NCI-H1092 treated with DMSO at 0.1 percent for 48 hours (cell line): ENCODE measurements at regions not wholly inside any gene's neighbourhood (a gene's known extent, or its start where the extent isn't known, plus 50 kb on each side); places are given as distances from the start of the nearest gene placed in this dataset.
"Not testable (repeated sequence)": the region's sequence is repeated elsewhere in the genome, so short reads cannot be mapped to it uniquely, and the experiment has no call there.

Source experiments
- DNase-seq: peaks from one replicate; lab custom pipeline; 2025; lab: John Stamatoyannopoulos, UW

GRCh38 chr5:119896826-119897536 lies 267.6 kb downstream of the FAM170A start:
- no peak for DNase-seq

DNA sequence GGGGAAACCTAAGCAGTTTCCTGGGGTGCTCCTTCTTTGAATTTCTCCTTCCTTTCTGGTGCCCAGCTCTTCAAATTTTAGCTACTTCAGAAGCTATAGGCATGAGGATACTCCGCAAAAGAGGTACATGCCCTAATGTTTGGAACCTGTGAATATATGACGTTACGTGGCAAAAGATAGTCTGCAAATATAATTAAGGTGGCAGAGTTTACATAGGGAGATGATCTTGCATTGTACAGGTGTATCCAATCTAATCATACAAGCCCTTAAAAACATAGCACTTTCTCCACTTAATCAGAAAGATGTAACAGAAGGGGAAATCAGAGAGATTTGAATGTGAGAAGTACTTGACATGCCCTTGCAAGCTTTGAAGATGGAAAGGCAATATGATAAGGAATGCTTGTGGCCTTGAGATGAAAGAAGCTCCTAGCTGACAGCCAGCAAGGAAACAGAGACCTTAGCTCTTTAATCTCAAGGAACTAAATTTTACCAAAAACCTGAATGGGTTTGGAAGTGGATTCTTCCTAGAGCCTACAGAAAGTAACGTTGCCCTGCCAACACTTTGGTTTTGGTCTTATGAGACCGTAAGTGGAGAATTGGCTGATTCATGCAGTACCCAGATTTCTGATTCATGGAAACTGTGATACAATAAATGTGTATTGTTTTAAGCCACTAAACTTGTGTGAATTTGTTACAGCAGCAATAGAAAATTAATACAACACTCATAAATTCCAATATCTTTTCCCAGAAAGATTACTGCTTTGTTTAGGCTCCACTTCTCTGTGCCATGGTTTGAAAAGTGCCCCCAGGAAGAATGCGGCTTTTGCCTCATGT lies 268.4 kb downstream of the FAM170A start:
- no peak for DNase-seq

GRCh38 chr5:119899981-119900380 lies 270.6 kb downstream of the FAM170A start:
- no peak for DNase-seq

- DNase-seq: no peak
Measured at GRCh38 chr5:119902593-119902992, 273.2 kb downstream of the FAM170A start.

GRCh38 chr5:119913425-119913824 lies 284.1 kb downstream of the FAM170A start:
- DNase-seq: no peak

- no peak for DNase-seq
Measured at GRCh38 chr5:119919279-119919678, 289.9 kb downstream of the FAM170A start.

DNA sequence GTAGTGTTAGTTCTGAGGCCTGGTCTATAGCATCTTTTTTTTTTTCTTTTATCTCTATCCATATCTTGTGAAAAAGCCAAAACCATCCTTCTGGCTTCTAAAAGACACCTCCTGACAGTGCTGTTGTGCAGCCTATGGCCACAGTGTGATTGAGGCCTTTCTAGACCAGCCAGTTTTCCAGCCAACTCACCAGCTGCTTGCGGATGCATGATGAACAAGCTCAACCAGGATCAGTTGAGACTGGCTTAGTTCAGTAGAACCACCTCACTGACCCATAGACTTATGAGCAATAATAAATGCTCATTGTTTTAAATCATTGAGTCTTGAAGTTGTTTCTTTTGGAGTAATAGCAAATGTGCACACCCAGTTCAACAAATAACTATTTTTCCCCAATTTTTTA lies 296.9 kb downstream of the FAM170A start:
- DNase-seq: no peak

GRCh38 chr5:119928974-119929373 lies 299.6 kb downstream of the FAM170A start:
- DNase-seq: no peak

DNA sequence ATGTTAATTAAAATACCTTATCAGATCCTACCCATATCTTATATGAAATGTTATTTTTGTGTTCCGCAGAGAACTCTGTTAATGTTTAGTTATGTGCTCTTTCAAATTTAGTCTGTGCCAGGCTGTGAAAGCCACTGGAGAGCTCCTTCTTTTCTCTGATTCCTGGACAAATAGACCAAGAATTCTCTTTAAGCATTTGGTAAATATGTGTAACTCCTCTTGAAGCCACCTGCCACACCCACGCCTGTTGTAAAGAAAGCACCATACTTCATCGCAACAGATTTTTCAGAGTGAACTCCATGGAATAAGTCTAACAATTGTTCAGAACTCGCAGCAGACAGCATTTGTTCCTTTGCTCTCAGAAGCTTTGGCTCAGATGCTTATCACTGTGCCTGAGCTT lies 301.1 kb downstream of the FAM170A start:
- DNase-seq: no peak

- DNase-seq: no peak
Measured at GRCh38 chr5:119943148-119943547, 313.8 kb downstream of the FAM170A start.

- DNase-seq: no peak
Measured at GRCh38 chr5:119945691-119946090, 316.3 kb downstream of the FAM170A start.

- no peak for DNase-seq
Measured at GRCh38 chr5:119948162-119948561, 318.8 kb downstream of the FAM170A start.

DNA sequence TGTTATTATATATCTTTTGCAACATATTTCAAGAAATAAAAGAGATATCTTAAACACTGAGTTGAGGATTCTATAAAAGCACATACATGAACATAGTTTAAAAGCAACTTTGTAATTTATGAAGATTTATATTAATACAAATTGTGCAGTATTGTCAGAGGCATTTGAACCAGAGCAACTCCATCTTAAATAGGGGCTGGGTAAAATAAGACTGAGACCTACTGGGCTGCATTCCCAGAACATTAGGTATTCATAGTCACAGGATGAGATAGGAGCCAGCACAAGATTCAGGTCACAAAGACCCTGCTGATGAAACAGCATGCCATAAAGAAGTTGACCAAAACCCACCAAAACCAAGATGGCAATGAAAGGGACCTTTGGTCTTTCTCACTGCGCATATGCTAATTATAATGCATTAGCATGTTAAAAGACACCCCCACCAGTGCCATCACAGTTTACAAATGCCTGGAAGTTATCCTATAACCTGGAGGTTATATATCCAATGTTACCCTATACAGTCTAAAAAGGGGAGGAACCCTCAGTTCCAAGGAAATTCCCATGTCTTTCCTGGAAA lies 320.2 kb downstream of the FAM170A start:
- no peak for DNase-seq

GRCh38 chr5:119951330-119951934 lies 322.1 kb downstream of the FAM170A start:
- DNase-seq: no peak

DNA sequence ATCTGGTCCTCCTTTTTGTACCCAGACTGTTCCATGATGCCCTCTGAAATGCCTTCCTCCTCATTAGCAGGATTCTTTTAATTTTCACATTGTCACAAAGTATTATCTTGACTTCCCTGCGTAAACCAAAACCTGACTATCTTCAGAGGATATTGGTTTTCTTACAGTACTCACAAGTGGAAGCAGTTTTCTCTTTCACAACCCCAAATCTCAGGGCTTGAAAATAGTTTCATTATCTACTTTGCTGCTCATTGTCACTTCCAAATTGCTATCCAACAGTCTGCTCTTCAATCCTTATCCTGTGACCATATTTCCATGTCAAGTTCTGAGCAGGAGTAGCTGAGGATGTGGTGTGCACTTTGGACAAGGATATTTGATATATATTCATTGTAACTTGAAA lies 324.1 kb downstream of the FAM170A start:
- DNase-seq: no peak

GRCh38 chr5:119954106-119954505 lies 324.7 kb downstream of the FAM170A start:
- no peak for DNase-seq

DNA sequence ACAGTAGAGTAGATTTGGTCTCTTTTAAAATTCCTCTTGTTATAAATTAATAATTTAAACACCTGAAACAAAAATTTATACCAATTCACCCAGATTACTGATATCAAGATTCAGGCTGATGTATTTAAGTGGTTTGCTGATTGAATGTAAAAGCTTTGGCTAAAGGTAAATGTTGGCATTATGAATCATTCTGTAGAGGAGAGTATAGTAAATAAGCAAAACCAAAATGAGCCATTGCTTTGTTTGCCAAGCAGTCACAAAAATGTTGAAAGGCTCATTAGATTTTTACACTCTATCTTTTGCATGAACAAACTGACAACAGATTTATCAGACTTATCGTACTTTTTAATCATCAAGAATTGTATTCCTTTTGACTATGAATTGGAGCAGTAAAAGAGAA lies 332.6 kb downstream of the FAM170A start:
- DNase-seq: no peak

DNA sequence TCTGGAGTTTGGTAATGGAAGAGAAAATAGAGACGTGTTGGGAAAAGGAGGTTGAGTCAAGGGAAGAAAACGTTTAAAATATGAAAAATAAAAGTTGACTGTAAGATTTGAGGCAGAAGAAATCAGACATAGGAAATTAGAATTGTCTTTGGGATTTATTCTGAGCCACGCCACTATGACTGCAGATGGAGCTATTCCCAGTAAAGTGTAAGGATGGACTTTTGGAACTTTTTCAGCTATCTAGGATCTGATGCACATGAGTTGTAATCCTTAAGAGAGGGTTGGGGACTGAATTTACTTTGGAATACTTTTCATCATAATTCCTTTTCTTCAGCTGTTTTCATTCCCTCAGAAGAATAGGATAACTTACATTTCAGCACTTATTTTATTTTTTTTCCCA lies 336.7 kb downstream of the FAM170A start:
- DNase-seq: no peak

GRCh38 chr5:119968690-119969089 lies 339.3 kb downstream of the FAM170A start:
- DNase-seq: no peak

- not testable (repeated sequence) for DNase-seq
Measured at GRCh38 chr5:119987077-119987476, 357.7 kb downstream of the FAM170A start.

DNA sequence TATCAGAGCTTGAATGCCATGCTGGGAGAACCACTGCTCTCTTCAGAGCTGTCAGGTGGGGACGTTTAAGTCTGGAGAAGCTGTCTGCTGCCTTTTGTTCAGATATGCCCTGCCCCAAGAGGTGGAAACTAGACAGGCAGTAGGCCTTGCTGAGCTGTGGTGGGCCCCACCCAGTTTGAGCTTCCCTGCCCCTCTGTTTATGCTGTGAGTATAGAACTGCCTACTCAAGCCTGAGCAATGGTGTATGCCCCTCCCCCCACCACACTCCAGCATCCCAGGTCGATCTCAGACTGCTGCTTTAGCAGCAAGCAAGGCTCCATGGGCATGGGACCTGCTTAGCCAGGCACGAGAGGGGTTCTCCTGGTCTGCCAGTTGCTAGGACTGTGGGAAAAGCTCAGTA lies 362.3 kb downstream of the FAM170A start:
- no peak for DNase-seq

DNA sequence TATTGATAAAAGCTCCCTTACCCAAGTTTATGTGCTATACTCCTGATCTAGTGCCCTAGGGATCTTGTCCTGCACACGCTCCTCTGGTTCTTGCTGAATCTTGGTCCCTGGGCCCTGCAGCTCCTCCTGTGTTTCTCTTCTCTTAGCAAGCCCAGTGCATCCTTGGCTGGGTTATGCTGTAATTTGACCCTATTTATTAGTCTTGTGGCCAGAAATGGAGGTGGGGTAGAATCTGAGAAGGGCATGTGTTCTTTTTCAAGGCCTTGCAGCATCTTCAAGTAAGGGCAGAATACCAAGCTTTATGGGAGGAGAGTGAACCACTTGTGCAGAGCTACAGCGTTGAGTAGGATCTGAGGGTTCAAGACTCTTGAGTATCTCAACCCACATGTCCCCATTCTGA lies 366.8 kb downstream of the FAM170A start:
- DNase-seq: no peak

- DNase-seq: no peak
Measured at GRCh38 chr5:120007598-120007997, 378.2 kb downstream of the FAM170A start.
